ENCODE measurements at regions not wholly inside any gene's neighbourhood (a gene's known extent, or its start where the extent isn't known, plus 50 kb on each side); places are given as distances from the start of the nearest gene placed in this dataset.

DNA sequence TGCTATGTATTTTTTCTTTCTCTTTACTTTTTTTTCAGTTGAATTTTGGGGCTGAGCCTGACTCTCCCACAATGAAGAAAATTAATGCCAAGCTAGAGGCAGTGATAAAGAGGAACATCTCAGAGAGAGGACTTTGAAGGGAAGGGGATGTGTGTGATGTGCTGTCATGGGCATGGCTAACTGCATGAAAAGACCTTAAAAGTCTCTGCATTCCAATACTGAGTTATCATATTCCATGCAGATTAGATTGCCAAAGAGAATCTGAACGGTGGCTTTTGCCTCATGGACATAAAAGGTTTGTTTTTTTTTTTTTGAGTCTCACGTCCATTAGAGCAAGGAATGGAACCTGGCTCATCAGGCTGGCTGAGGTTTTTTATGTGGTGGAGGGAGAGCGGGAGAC is 213.9 kb downstream of the PIK3C3 start:
- no peak for TF ChIP-seq POLR2A (IDR thresholded peaks at IDR 0.05)
- TF ChIP-seq, protein P1, sequence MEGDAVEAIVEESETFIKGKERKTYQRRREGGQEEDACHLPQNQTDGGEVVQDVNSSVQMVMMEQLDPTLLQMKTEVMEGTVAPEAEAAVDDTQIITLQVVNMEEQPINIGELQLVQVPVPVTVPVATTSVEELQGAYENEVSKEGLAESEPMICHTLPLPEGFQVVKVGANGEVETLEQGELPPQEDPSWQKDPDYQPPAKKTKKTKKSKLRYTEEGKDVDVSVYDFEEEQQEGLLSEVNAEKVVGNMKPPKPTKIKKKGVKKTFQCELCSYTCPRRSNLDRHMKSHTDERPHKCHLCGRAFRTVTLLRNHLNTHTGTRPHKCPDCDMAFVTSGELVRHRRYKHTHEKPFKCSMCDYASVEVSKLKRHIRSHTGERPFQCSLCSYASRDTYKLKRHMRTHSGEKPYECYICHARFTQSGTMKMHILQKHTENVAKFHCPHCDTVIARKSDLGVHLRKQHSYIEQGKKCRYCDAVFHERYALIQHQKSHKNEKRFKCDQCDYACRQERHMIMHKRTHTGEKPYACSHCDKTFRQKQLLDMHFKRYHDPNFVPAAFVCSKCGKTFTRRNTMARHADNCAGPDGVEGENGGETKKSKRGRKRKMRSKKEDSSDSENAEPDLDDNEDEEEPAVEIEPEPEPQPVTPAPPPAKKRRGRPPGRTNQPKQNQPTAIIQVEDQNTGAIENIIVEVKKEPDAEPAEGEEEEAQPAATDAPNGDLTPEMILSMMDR (IDR thresholded peaks at IDR 0.05): no peak
